ENCODE measurements at regions not wholly inside any gene's neighbourhood (a gene's known extent, or its start where the extent isn't known, plus 50 kb on each side); places are given as distances from the start of the nearest gene placed in this dataset.

GRCh38 chr2:120861191-120861575 is 125.5 kb downstream of the GLI2 start:
- Mint-ChIP-seq H3K4me1 (peaks cover 18% of the 10 kb centered on the region), H3K9me3 (no peaks in the 10 kb centered on the region)

GRCh38 chr2:120861576-120862191 is 126.0 kb downstream of the GLI2 start:
- H3K4me3 ChIP-seq (ENCODE audit: low read length): no peak overlapping the region
- WGBS, 2 experiments (ENCODE audit: insufficient coverage in 1 of 2, insufficient read length in 1 of 2): 84 to 86% methylated on average over 16 to 17 of the region's 17 CpGs
- Mint-ChIP-seq H3K27me3 (ENCODE audit: insufficient read depth) (no peaks in the 10 kb centered on the region), H3K4me3 (no peak overlapping the region), H3K9me3 (no peaks in the 10 kb centered on the region), H3K27ac (no peak overlapping the region), H3K4me1 (peaks cover 15% of the 10 kb centered on the region), H3K36me3 (ENCODE audit: low read depth) (no peaks in the 10 kb centered on the region)
- peak; percentile 45 for DNase-seq
- H3K27me3 ChIP-seq (ENCODE audit: control insufficient read depth, insufficient read depth, low read length, poor library complexity, severe bottlenecking): no peaks in the 10 kb centered on the region
- H3K27ac ChIP-seq (ENCODE audit: low read depth, low read length): peak overlapping the region; percentile 63
- no peaks in the 10 kb centered on the region for H3K36me3 ChIP-seq (ENCODE audit: control insufficient read depth, insufficient read depth, low read length)
- no peaks in the 10 kb centered on the region for H3K4me1 ChIP-seq (ENCODE audit: control insufficient read depth, insufficient read depth, low read length)
- no peak overlapping the region for H3K9ac ChIP-seq (ENCODE audit: extremely low read depth, low read length, poor library complexity, severe bottlenecking)
- TF ChIP-seq CTCF (conservative IDR thresholded peaks at IDR 0.05): no peak
- H3K9me3 ChIP-seq (ENCODE audit: control insufficient read depth, low read length): no peaks in the 10 kb centered on the region

More at GRCh38 chr2:120861191-120861575, 125.5 kb downstream of the GLI2 start:
- H3K27me3 ChIP-seq (ENCODE audit: control insufficient read depth, insufficient read depth, low read length, poor library complexity, severe bottlenecking): no peaks in the 10 kb centered on the region
- Mint-ChIP-seq H3K36me3 (ENCODE audit: low read depth) (no peaks in the 10 kb centered on the region), H3K27me3 (ENCODE audit: insufficient read depth) (no peaks in the 10 kb centered on the region), H3K27ac (no peak overlapping the region), H3K4me3 (no peak overlapping the region)
- WGBS, 2 experiments (ENCODE audit: insufficient coverage in 1 of 2, insufficient read length in 1 of 2): 88 to 100% methylated on average over 5 of the region's 5 CpGs
- no peaks in the 10 kb centered on the region for H3K36me3 ChIP-seq (ENCODE audit: control insufficient read depth, insufficient read depth, low read length)
- TF ChIP-seq CTCF (conservative IDR thresholded peaks at IDR 0.05): no peak
- peak overlapping the region; percentile 63 for H3K27ac ChIP-seq (ENCODE audit: low read depth, low read length)
- H3K9ac ChIP-seq (ENCODE audit: extremely low read depth, low read length, poor library complexity, severe bottlenecking): no peak overlapping the region
- no peak for DNase-seq
- no peaks in the 10 kb centered on the region for H3K4me1 ChIP-seq (ENCODE audit: control insufficient read depth, insufficient read depth, low read length)
- no peaks in the 10 kb centered on the region for H3K9me3 ChIP-seq (ENCODE audit: control insufficient read depth, low read length)
- H3K4me3 ChIP-seq (ENCODE audit: low read length): no peak overlapping the region

GRCh38 chr2:120862201-120863060 is 126.8 kb downstream of the GLI2 start:
- Histone ChIP-seq H3K4me3 (ENCODE audit: low read length) (no peak overlapping the region), H3K4me1 (ENCODE audit: control insufficient read depth, insufficient read depth, low read length) (no peaks in the 10 kb centered on the region), H3K27ac (ENCODE audit: low read depth, low read length) (no peak overlapping the region), H3K9me3 (ENCODE audit: control insufficient read depth, low read length) (no peaks in the 10 kb centered on the region), H3K36me3 (ENCODE audit: control insufficient read depth, insufficient read depth, low read length) (no peaks in the 10 kb centered on the region), H3K27me3 (ENCODE audit: control insufficient read depth, insufficient read depth, low read length, poor library complexity, severe bottlenecking) (no peaks in the 10 kb centered on the region), H3K9ac (ENCODE audit: extremely low read depth, low read length, poor library complexity, severe bottlenecking) (no peak overlapping the region)
- no peak for TF ChIP-seq CTCF (conservative IDR thresholded peaks at IDR 0.05)
- H3K9me3 Mint-ChIP-seq: no peaks in the 10 kb centered on the region
- WGBS, 2 experiments (ENCODE audit: insufficient coverage in 1 of 2, insufficient read length in 1 of 2): 90% methylated on average over 14 to 18 of the region's 18 CpGs
- H3K4me1 Mint-ChIP-seq: peaks cover 16% of the 10 kb centered on the region
- no peaks in the 10 kb centered on the region for H3K36me3 Mint-ChIP-seq (ENCODE audit: low read depth)
- H3K27me3 Mint-ChIP-seq (ENCODE audit: insufficient read depth): no peaks in the 10 kb centered on the region
- peak; percentile 58 for DNase-seq
- peak overlapping the region; percentile 45 for H3K27ac Mint-ChIP-seq
- no peak overlapping the region for H3K4me3 Mint-ChIP-seq
